Mucosa of rectum (tissue), 2 donors: ENCODE measurements at regions not wholly inside any gene's neighbourhood (a gene's known extent, or its start where the extent isn't known, plus 50 kb on each side); places are given as distances from the start of the nearest gene placed in this dataset.

Source experiments
- H3K27ac ChIP-seq, 2 donors: one replicate each; pipeline ENCODE4 v1.7.0; 2013; ENCODE audit warnings: inconsistent platforms in 2 of 2, low read depth in 2 of 2, low read length in 2 of 2
- H3K27me3 ChIP-seq, 2 donors: one replicate each; pipeline ENCODE4 v1.7.0; 2013; ENCODE audit warnings: low read length in 2 of 2; ENCODE audit not compliant: control insufficient read depth in 2 of 2, insufficient read depth in 2 of 2
- H3K36me3 ChIP-seq, 2 donors: one replicate each; pipeline ENCODE4 v1.7.0; 2013; ENCODE audit warnings: low read length in 2 of 2; ENCODE audit not compliant: control insufficient read depth in 2 of 2, insufficient read depth in 2 of 2
- H3K4me1 ChIP-seq, 2 donors: one replicate each; pipeline ENCODE4 v1.7.0; 2013; ENCODE audit warnings: low read length in 2 of 2, mild to moderate bottlenecking in 1 of 2; ENCODE audit not compliant: control insufficient read depth in 2 of 2, insufficient read depth in 2 of 2
- H3K4me3 ChIP-seq, 2 donors: one replicate each; pipeline ENCODE4 v1.7.0; 2013; ENCODE audit warnings: low read length in 2 of 2
- H3K9ac ChIP-seq, 2 donors: one replicate each; pipeline ENCODE4 v1.7.0; 2013; ENCODE audit warnings: low read length in 2 of 2, low read depth in 1 of 2, mild to moderate bottlenecking in 1 of 2
- H3K9me3 ChIP-seq, 2 donors: one replicate each; pipeline ENCODE4 v1.7.0; 2013; ENCODE audit warnings: low read length in 2 of 2; ENCODE audit not compliant: control insufficient read depth in 2 of 2
- donor health status: healthy.
- donor health status: Normal muscosa, but diverticular disease.

GRCh38 chr4:162510937-162511336 is 347.1 kb upstream of the FSTL5 start:
- Histone ChIP-seq H3K9me3 (no peaks in the 10 kb centered on the region), H3K4me3 (no peak overlapping the region), H3K36me3 (no peaks in the 10 kb centered on the region), H3K27ac (no peak overlapping the region), H3K9ac (no peak overlapping the region), H3K27me3 (no peaks in the 10 kb centered on the region), H3K4me1 (no peaks in the 10 kb centered on the region)

DNA sequence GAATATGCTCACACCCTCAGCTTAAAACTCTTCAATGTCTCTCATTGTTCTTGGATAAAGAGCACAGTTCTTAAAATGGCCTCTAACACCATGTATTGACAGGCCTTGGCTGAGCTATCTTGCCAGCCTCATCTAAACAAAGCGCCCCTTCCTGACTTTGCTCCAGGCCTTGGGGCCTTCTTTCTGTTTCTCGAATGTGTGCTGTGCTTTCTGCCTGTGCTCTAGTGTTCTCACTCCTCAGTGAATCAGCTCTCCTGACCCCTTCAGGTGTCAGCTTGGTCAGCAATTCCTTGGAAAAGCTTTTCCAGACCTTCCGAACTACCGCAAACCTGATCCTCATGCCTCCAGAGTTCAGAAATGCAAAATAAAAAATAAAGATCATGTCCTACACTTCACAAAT is 346.3 kb upstream of the FSTL5 start:
- no peaks in the 10 kb centered on the region for H3K4me1 ChIP-seq
- no peaks in the 10 kb centered on the region for H3K9me3 ChIP-seq
- H3K27ac ChIP-seq = no peak overlapping the region
- H3K27me3 ChIP-seq = no peaks in the 10 kb centered on the region
- no peak overlapping the region for H3K4me3 ChIP-seq
- H3K9ac ChIP-seq = no peak overlapping the region
- no peaks in the 10 kb centered on the region for H3K36me3 ChIP-seq

DNA sequence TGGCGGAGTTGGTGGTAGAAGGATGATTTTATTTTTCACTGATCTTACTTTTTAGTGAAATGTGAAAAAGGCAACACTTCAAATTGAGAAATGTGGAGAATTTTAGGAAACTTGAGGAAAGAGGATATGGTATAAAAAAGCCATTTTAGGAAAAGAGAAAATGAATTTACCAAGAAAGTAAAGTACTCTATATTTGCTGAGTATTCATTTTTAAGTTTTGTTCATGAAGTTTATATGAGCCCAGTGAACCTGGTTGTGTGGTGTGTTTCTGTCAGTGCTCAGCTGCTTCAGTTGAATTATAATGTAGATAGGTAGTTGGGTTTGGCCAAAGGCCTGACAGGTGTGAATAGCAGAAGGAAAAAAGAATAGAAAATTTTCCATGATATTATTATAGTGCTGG is 345.5 kb upstream of the FSTL5 start:
- Histone ChIP-seq H3K27me3 (no peaks in the 10 kb centered on the region), H3K27ac (no peak overlapping the region), H3K9ac (no peak overlapping the region), H3K9me3 (no peaks in the 10 kb centered on the region), H3K4me3 (no peak overlapping the region), H3K36me3 (no peaks in the 10 kb centered on the region), H3K4me1 (no peaks in the 10 kb centered on the region)

DNA sequence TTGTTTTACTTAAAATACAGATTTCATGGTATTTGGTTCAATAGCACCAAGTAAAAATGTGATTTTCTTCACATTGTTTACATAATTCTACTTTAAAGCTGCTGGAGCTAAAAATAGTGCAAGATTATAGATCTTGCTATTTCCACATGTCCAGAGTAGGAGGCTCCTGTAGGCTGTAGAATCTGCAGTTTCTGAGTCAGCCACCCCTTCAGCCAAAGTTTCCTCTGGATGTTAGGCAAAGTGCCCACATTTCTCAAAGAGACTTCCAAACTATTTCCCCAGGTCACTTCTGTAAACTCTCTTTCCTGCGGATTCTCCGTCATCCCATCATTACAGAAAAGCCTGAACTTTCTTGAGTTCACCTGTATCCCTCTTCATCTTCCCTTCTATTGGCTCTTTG is 342.5 kb upstream of the FSTL5 start:
- H3K4me3 ChIP-seq = no peak overlapping the region
- no peak overlapping the region for H3K9ac ChIP-seq
- H3K36me3 ChIP-seq = no peaks in the 10 kb centered on the region
- H3K9me3 ChIP-seq = no peaks in the 10 kb centered on the region
- H3K4me1 ChIP-seq = no peaks in the 10 kb centered on the region
- no peaks in the 10 kb centered on the region for H3K27me3 ChIP-seq
- no peak overlapping the region for H3K27ac ChIP-seq

GRCh38 chr4:162503868-162504267 is 340.1 kb upstream of the FSTL5 start:
- Histone ChIP-seq H3K27me3 (no peaks in the 10 kb centered on the region), H3K27ac (no peak overlapping the region), H3K4me1 (no peaks in the 10 kb centered on the region), H3K9ac (no peak overlapping the region), H3K4me3 (no peak overlapping the region), H3K9me3 (no peaks in the 10 kb centered on the region), H3K36me3 (no peaks in the 10 kb centered on the region)

DNA sequence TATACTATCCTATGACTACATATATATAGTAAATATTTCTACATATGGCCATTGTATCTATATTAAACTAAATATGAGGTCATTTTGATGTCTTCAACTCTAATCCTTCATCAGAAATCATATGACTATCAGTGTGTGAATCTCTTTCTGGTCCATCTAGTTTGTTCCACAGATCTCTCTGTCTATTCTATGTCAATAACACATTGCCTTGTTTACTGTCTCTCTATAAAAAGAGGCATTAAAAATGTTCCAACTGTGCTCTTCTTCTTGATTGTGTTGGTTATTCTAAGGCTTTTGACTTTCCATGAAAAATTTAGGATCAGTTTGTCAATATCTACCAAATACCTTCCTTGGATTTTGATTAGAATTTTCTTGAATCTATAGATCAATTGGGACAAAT is 338.3 kb upstream of the FSTL5 start:
- no peaks in the 10 kb centered on the region for H3K4me1 ChIP-seq
- H3K4me3 ChIP-seq = no peak overlapping the region
- no peak overlapping the region for H3K27ac ChIP-seq
- H3K9me3 ChIP-seq = no peaks in the 10 kb centered on the region
- H3K9ac ChIP-seq = no peak overlapping the region
- no peaks in the 10 kb centered on the region for H3K36me3 ChIP-seq
- no peaks in the 10 kb centered on the region for H3K27me3 ChIP-seq

DNA sequence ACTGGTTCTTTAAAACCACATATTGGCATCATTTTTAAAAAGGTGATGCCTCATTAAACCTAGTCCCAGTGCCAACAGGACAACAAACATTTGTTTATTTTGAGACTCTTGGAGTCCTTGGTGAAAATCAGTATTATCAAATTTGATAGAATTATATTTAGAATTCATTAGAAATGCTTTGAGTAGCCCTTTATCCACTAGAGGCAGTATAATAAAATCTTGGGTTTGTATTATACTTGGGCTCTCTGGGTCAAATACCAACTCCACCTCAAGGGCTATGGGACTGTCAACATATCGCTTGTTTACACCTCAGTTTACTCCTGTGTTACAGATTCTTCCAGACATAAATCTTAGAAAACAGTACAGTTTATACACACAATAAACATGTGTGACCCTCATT is 335.7 kb upstream of the FSTL5 start:
- Histone ChIP-seq H3K9ac (no peak overlapping the region), H3K27ac (no peak overlapping the region), H3K36me3 (no peaks in the 10 kb centered on the region), H3K4me1 (no peaks in the 10 kb centered on the region), H3K27me3 (no peaks in the 10 kb centered on the region), H3K4me3 (no peak overlapping the region), H3K9me3 (no peaks in the 10 kb centered on the region)

DNA sequence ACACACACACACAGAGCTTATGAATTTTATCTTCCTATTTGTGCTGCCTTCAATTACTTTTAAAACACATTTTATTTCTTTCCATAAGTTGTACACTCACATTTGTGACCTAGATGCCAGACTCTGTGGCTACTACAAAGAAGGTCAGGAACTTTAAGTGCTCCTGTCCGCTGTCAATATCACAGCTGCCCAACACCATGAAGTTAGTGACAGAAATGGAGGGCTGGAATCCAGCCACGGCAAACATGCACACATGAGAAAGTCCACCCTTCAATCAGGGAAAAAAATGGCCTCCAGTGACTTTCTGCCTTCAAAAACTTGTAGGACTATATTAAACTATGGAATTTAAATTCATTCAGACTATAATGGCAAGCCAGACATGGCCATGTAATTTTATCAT is 334.4 kb upstream of the FSTL5 start:
- Histone ChIP-seq H3K4me1 (no peaks in the 10 kb centered on the region), H3K4me3 (no peak overlapping the region), H3K9me3 (no peaks in the 10 kb centered on the region), H3K36me3 (no peaks in the 10 kb centered on the region), H3K27ac (no peak overlapping the region), H3K9ac (no peak overlapping the region), H3K27me3 (no peaks in the 10 kb centered on the region)

- Histone ChIP-seq H3K4me1 (no peaks in the 10 kb centered on the region), H3K36me3 (no peaks in the 10 kb centered on the region), H3K4me3 (no peak overlapping the region), H3K27me3 (no peaks in the 10 kb centered on the region), H3K27ac (no peak overlapping the region), H3K9me3 (no peaks in the 10 kb centered on the region), H3K9ac (no peak overlapping the region)
Measured at GRCh38 chr4:162497564-162498167, 333.9 kb upstream of the FSTL5 start.

- Histone ChIP-seq H3K27me3 (no peaks in the 10 kb centered on the region), H3K9ac (no peak overlapping the region), H3K4me3 (no peak overlapping the region), H3K4me1 (no peaks in the 10 kb centered on the region), H3K36me3 (no peaks in the 10 kb centered on the region), H3K9me3 (no peaks in the 10 kb centered on the region), H3K27ac (no peak overlapping the region)
Measured at GRCh38 chr4:162494935-162495334, 331.1 kb upstream of the FSTL5 start.

GRCh38 chr4:162485486-162485885 is 321.7 kb upstream of the FSTL5 start:
- Histone ChIP-seq H3K27me3 (no peaks in the 10 kb centered on the region), H3K36me3 (no peaks in the 10 kb centered on the region), H3K27ac (no peak overlapping the region), H3K9me3 (no peaks in the 10 kb centered on the region), H3K9ac (no peak overlapping the region), H3K4me3 (no peak overlapping the region), H3K4me1 (no peaks in the 10 kb centered on the region)
